Astrocyte (in vitro differentiated cells and primary cell): ENCODE measurements at regions not wholly inside any gene's neighbourhood (a gene's known extent, or its start where the extent isn't known, plus 50 kb on each side); places are given as distances from the start of the nearest gene placed in this dataset.

Experiments
- EZH2 ChIP-seq: IDR thresholded peaks from 2 replicates; pipeline ENCODE4 v1.6.1; 2012; ENCODE audit warnings: mild to moderate bottlenecking, low read length, inconsistent platforms; ENCODE audit not compliant: insufficient read depth
- TF ChIP-seq, protein P1 (sequence below): IDR thresholded peaks from 2 replicates; pipeline ENCODE4 v1.5.1; 2011; ENCODE audit warnings: low read depth, mild to moderate bottlenecking, inconsistent platforms, low read length, moderate library complexity; ENCODE audit not compliant: insufficient read depth

DNA sequence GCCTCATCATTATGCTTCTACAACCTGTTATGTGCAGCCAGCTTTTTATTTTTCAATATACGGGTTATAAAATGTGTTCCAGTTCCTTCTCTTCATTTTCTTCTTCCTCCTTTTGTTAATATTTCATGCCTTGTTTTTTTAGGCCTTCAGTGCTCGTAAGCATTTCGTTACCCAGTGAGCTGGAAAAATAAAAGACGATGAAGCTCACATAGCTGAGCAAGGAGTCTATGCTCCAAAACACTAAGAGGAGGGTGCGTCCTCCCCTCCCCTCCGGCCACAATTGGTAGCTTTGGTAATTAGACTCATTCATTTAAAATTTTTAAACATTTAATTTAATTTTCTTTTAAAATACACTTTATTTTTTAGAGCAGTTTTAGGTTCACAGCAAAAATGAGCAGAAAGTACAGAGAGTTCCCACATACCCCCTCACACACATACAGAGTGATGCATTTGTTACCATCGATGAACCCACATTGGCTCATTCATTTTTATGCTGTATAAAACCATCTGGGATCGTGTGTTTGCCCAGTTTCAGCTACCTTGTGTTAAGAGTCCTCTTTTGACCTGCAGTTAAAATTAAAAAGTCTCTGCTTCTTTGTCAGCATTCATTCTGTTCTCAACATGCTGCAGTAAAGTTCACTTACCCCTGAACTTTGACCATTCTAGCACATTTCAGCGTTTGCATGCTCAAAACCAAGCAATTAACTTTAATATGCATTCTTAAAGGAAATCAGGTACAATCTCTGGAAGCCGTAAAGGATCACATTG, 223.9 kb downstream of the LACC1 start:
- TF ChIP-seq, protein P1, sequence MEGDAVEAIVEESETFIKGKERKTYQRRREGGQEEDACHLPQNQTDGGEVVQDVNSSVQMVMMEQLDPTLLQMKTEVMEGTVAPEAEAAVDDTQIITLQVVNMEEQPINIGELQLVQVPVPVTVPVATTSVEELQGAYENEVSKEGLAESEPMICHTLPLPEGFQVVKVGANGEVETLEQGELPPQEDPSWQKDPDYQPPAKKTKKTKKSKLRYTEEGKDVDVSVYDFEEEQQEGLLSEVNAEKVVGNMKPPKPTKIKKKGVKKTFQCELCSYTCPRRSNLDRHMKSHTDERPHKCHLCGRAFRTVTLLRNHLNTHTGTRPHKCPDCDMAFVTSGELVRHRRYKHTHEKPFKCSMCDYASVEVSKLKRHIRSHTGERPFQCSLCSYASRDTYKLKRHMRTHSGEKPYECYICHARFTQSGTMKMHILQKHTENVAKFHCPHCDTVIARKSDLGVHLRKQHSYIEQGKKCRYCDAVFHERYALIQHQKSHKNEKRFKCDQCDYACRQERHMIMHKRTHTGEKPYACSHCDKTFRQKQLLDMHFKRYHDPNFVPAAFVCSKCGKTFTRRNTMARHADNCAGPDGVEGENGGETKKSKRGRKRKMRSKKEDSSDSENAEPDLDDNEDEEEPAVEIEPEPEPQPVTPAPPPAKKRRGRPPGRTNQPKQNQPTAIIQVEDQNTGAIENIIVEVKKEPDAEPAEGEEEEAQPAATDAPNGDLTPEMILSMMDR, result no peak
- TF ChIP-seq EZH2, result no peak
